Neural cell (in vitro differentiated cells): ENCODE measurements at regions not wholly inside any gene's neighbourhood (a gene's known extent, or its start where the extent isn't known, plus 50 kb on each side); places are given as distances from the start of the nearest gene placed in this dataset.

Experiments used
- CTCF ChIP-seq: fragments of 450-650 bp; IDR thresholded peaks from 2 replicates; pipeline ENCODE4 v1.5.1; 2014; ENCODE audit warnings: antibody characterized with exemption, mild to moderate bottlenecking, moderate library complexity; ENCODE audit not compliant: poor library complexity, severe bottlenecking
- EP300 ChIP-seq: fragments of 450-650 bp; conservative IDR thresholded peaks from 2 replicates; pipeline ENCODE4 v1.6.1; 2014; ENCODE audit warnings: antibody characterized with exemption, mild to moderate bottlenecking, moderate library complexity; ENCODE audit not compliant: poor library complexity, severe bottlenecking
- EZH2 ChIP-seq: fragments of 200-600, 300-800 bp; shearing (Covaris generic), sonication (generic); IDR thresholded peaks from 2 replicates; pipeline ENCODE4 v1.6.1; 2014; ENCODE audit warnings: antibody characterized with exemption, low read length, borderline replicate concordance, mild to moderate bottlenecking; ENCODE audit not compliant: insufficient read depth, poor library complexity, severe bottlenecking
- POLR2AphosphoS5 ChIP-seq: IDR thresholded peaks from 2 replicates; pipeline ENCODE4 v1.6.1; 2012
- RAD21 ChIP-seq: fragments of 450-650 bp; conservative IDR thresholded peaks from 2 replicates; pipeline ENCODE4 v1.6.1; 2014; ENCODE audit warnings: antibody characterized with exemption, mild to moderate bottlenecking, moderate library complexity
- REST ChIP-seq: IDR thresholded peaks from 2 replicates; pipeline ENCODE4 v1.6.1; 2012; ENCODE audit warnings: borderline replicate concordance

GRCh38 chr6:76593668-76594067, 521.2 kb upstream of the IMPG1 start:
- no peak for TF ChIP-seq POLR2AphosphoS5
- TF ChIP-seq EP300: no peak
- TF ChIP-seq CTCF: no peak
- no peak for TF ChIP-seq EZH2
- TF ChIP-seq REST: no peak
- no peak for TF ChIP-seq RAD21
